Mesothelial cell of epicardium (in vitro differentiated cells): ENCODE measurements at regions not wholly inside any gene's neighbourhood (a gene's known extent, or its start where the extent isn't known, plus 50 kb on each side); places are given as distances from the start of the nearest gene placed in this dataset.

Experiments
- DNase-seq, 2 experiments: peaks; one replicate each; pipeline ENCODE4 v3.0.0; 2021; ENCODE audit warnings: low spot score in 2 of 2; ENCODE audit not compliant: unreplicated experiment in 2 of 2
- H3K27ac Mint-ChIP-seq: 2 replicates; pipeline ENCODE4 v1.8.0; 2021; ENCODE audit warnings: mixed read lengths
- H3K27me3 Mint-ChIP-seq: 2 replicates; pipeline ENCODE4 v1.8.0; 2021; ENCODE audit warnings: low read depth, mixed read lengths
- H3K36me3 Mint-ChIP-seq: 2 replicates; pipeline ENCODE4 v1.8.0; 2021; ENCODE audit warnings: mixed read lengths
- H3K4me1 Mint-ChIP-seq: 2 replicates; pipeline ENCODE4 v1.8.0; 2021; ENCODE audit warnings: mixed read lengths
- H3K4me3 Mint-ChIP-seq: 2 replicates; pipeline ENCODE4 v1.8.0; 2021; ENCODE audit warnings: mild to moderate bottlenecking, moderate library complexity, mixed read lengths
- H3K9me3 Mint-ChIP-seq: 2 replicates; pipeline ENCODE4 v1.8.0; 2021; ENCODE audit warnings: mixed read lengths
- CTCF ChIP-seq: fragments of 200-600 bp; sonication (generic); IDR thresholded peaks from one replicate; pipeline ENCODE4 v1.5.0; 2021; ENCODE audit warnings: antibody characterized with exemption; ENCODE audit not compliant: unreplicated experiment

GRCh38 chr4:108511618-108512017 is 108.8 kb upstream of the RPL34 start:
- no peak overlapping the region for H3K27ac Mint-ChIP-seq
- no peak overlapping the region for H3K4me3 Mint-ChIP-seq
- H3K36me3 Mint-ChIP-seq = no peaks in the 10 kb centered on the region
- H3K27me3 Mint-ChIP-seq = peaks cover 7% of the 10 kb centered on the region
- peaks cover 15% of the 10 kb centered on the region for H3K9me3 Mint-ChIP-seq
- TF ChIP-seq CTCF = no peak
- peaks cover 12% of the 10 kb centered on the region for H3K4me1 Mint-ChIP-seq
- DNase-seq = no peak

GRCh38 chr4:108502356-108502755 is 118.0 kb upstream of the RPL34 start:
- Mint-ChIP-seq H3K36me3 (peaks cover 3% of the 10 kb centered on the region), H3K27me3 (no peaks in the 10 kb centered on the region), H3K27ac (no peak overlapping the region), H3K9me3 (peaks cover 46% of the 10 kb centered on the region), H3K4me1 (no peaks in the 10 kb centered on the region), H3K4me3 (no peak overlapping the region)
- TF ChIP-seq CTCF = no peak
- no peak for DNase-seq

- peaks cover 3% of the 10 kb centered on the region for H3K36me3 Mint-ChIP-seq
- H3K27ac Mint-ChIP-seq = no peak overlapping the region
- peaks cover 47% of the 10 kb centered on the region for H3K9me3 Mint-ChIP-seq
- no peaks in the 10 kb centered on the region for H3K27me3 Mint-ChIP-seq
- no peak for DNase-seq
- H3K4me3 Mint-ChIP-seq = no peak overlapping the region
- no peaks in the 10 kb centered on the region for H3K4me1 Mint-ChIP-seq
- TF ChIP-seq CTCF = no peak
Observed at GRCh38 chr4:108498925-108499324, 121.5 kb upstream of the RPL34 start.

- Mint-ChIP-seq H3K4me1 (no peaks in the 10 kb centered on the region), H3K27ac (no peak overlapping the region), H3K27me3 (no peaks in the 10 kb centered on the region), H3K9me3 (peaks cover 53% of the 10 kb centered on the region), H3K36me3 (peaks cover 6% of the 10 kb centered on the region), H3K4me3 (no peak overlapping the region)
- DNase-seq = no peak
- no peak for TF ChIP-seq CTCF
Observed at GRCh38 chr4:108493596-108493931, 126.8 kb upstream of the RPL34 start.

GRCh38 chr4:108492816-108493595 is 127.4 kb upstream of the RPL34 start:
- Mint-ChIP-seq H3K4me3 (no peak overlapping the region), H3K36me3 (peaks cover 6% of the 10 kb centered on the region), H3K27ac (no peak overlapping the region), H3K9me3 (peaks cover 48% of the 10 kb centered on the region), H3K4me1 (no peaks in the 10 kb centered on the region), H3K27me3 (no peaks in the 10 kb centered on the region)
- no peak for DNase-seq
- TF ChIP-seq CTCF = peak; percentile 14
